ENCODE measurements at regions not wholly inside any gene's neighbourhood (a gene's known extent, or its start where the extent isn't known, plus 50 kb on each side); places are given as distances from the start of the nearest gene placed in this dataset.

GRCh38 chr10:129393812-129394211 lies 73.2 kb upstream of the MGMT start:
- TF ChIP-seq CTCF (IDR thresholded peaks at IDR 0.05; ENCODE audit: poor library complexity, severe bottlenecking): no peak
- TF ChIP-seq EP300 (conservative IDR thresholded peaks at IDR 0.05; ENCODE audit: poor library complexity, severe bottlenecking): no peak
